GM12878 (cell line): ENCODE measurements at regions not wholly inside any gene's neighbourhood (a gene's known extent, or its start where the extent isn't known, plus 50 kb on each side); places are given as distances from the start of the nearest gene placed in this dataset.

ENCODE experiments used
- ATAC-seq: fragments of 200-7000 bp; cut with Tn5 transposase; 3 replicates; pipeline ENCODE4 v1.9.1; 2020; ENCODE audit warnings: mild to moderate bottlenecking, moderate library complexity
- BruUV-seq: library from RNA; stranded (reverse); fragments of 400-500 nt; replicated peaks from 2 replicates; lab custom pipeline; 2021; lab: Mats Ljungman, UMichigan
- CTCF ChIA-PET: fragments of 300-600 bp; sonication (Branson Sonifier 250); formaldehyde crosslinking; extraction: SDS; loops from one replicate; lab custom pipeline; 2021; ENCODE audit warnings: inconsistent platforms; lab: Yijun Ruan, JAX
- POLR2A ChIA-PET: fragments of 350-600 bp; formaldehyde crosslinking; extraction: SDS; loops from one replicate; lab custom pipeline; 2021; ENCODE audit warnings: inconsistent platforms; lab: Charles Lee
- RAD21 ChIA-PET: fragments of 300-600 bp; sonication (Branson Sonifier 250); formaldehyde crosslinking; loops from one replicate; lab custom pipeline; 2023; ENCODE audit warnings: antibody characterized with exemption; ENCODE audit not compliant: unreplicated experiment; lab: Charles Lee
- SMC1A ChIA-PET: fragments of 300-600 bp; sonication (Branson Sonifier 250); formaldehyde crosslinking; loops from one replicate; lab custom pipeline; 2023; ENCODE audit not compliant: unreplicated experiment, uncharacterized antibody; lab: Charles Lee
- DNase-seq: peaks from one replicate; pipeline ENCODE4 v3.0.0-alpha.2; 2011; ENCODE audit warnings: low read depth, low spot score
- FAIRE-seq: peaks from 3 replicates; lab custom pipeline; 2011; peaks lifted over from hg19 to GRCh38; lab: Jason Lieb, UNC
- H2AFZ ChIP-seq: 2 replicates; pipeline ENCODE4 v1.6.0; 2011; ENCODE audit warnings: low read depth, low read length, control low read depth; ENCODE audit not compliant: control insufficient read depth
- H3K27ac ChIP-seq: 2 replicates; pipeline ENCODE4 v1.5.1; 2011; ENCODE audit warnings: control low read depth; ENCODE audit not compliant: control insufficient read depth, insufficient read depth
- H3K27me3 ChIP-seq, 2 experiments: replicated peaks in 1 of 2; 2 replicates each; pipeline versions ENCODE4 v1.6.0 to v1.6.1; 2011; ENCODE audit warnings: low read length in 1 of 2; ENCODE audit not compliant: control insufficient read depth in 2 of 2, insufficient read depth in 2 of 2
- H3K36me3 ChIP-seq, 2 experiments: 2 replicates each; pipeline ENCODE4 v1.5.1; 2011; ENCODE audit warnings: low read length in 1 of 2; ENCODE audit not compliant: control insufficient read depth in 2 of 2, insufficient read depth in 2 of 2
- H3K4me1 ChIP-seq: 2 replicates; pipeline ENCODE4 v1.6.1; 2011; ENCODE audit warnings: mild to moderate bottlenecking, low read length, moderate library complexity, mixed read lengths; ENCODE audit not compliant: control insufficient read depth, insufficient read depth
- H3K4me2 ChIP-seq: 2 replicates; pipeline ENCODE4 v1.6.0; 2011; ENCODE audit warnings: control low read depth; ENCODE audit not compliant: control insufficient read depth, insufficient read depth
- H3K4me3 ChIP-seq: fragments of 200-600 bp; sonication (generic); 2 replicates; pipeline ENCODE4 v1.5.1; 2016
- H3K79me2 ChIP-seq: 2 replicates; pipeline ENCODE4 v1.6.0; 2011; ENCODE audit warnings: low read length; ENCODE audit not compliant: control insufficient read depth, insufficient read depth
- H3K9ac ChIP-seq: 2 replicates; pipeline ENCODE4 v1.8.0; 2011; ENCODE audit warnings: low read length, control low read depth, mixed read lengths; ENCODE audit not compliant: control insufficient read depth, insufficient read depth
- H3K9me3 ChIP-seq: replicated peaks from 3 replicates; pipeline ENCODE4 v1.5.1; 2011; ENCODE audit warnings: mild to moderate bottlenecking, low read length; ENCODE audit not compliant: control insufficient read depth, insufficient read depth
- H4K20me1 ChIP-seq: 2 replicates; pipeline ENCODE4 v1.6.0; 2011; ENCODE audit not compliant: control insufficient read depth, insufficient read depth
- CREB1 ChIP-seq: IDR thresholded peaks from 2 replicates; pipeline ENCODE4 v1.6.1; 2012; ENCODE audit warnings: low read depth, mild to moderate bottlenecking, inconsistent platforms
- HSF1 ChIP-seq: fragments of 150-350 bp; IDR thresholded peaks from 2 replicates; pipeline ENCODE4 v1.6.1; 2014; ENCODE audit warnings: mild to moderate bottlenecking, low read depth, low read length
- RUNX3 ChIP-seq: IDR thresholded peaks from 2 replicates; pipeline ENCODE4 v1.6.1; 2012; ENCODE audit warnings: low read length, inconsistent platforms
- ZBTB40 ChIP-seq: fragments of 450-650 bp; IDR thresholded peaks from 2 replicates; pipeline ENCODE4 v1.6.1; 2016; ENCODE audit warnings: mild to moderate bottlenecking, moderate library complexity, borderline replicate concordance
- WGBS: methylation state at CpG from one replicate; pipeline ENCODE4 v1.1.6; 2016; ENCODE audit warnings: low lambda C conversion rate; ENCODE audit not compliant: insufficient replicate concordance, insufficient coverage; ENCODE audit errors: missing lambda C conversion rate; 5-methylcytosine and 5-hydroxymethylcytosine counted together
- in situ Hi-C: fragments of 300-500 bp; cut with MboI; formaldehyde crosslinking; loops from 9 replicates; pipeline ENCODE4 v1.14.3; 2018; ENCODE audit warnings: mixed read lengths
- intact Hi-C: fragments of 100-400 bp; cut with micrococcal nuclease; formaldehyde crosslinking; loops from one replicate; pipeline ENCODE4 v1.14.2; 2022; ENCODE audit not compliant: unreplicated experiment

GRCh38 chr6:22078802-22079545 lies 217.9 kb downstream of the PRL start:
- POLR2A ChIA-PET: no interaction called here
- intact Hi-C loops (no loop called here), in situ Hi-C loops (no loop called here)
- no TSS peak for BruUV-seq
- no peak overlapping the region for H3K9ac ChIP-seq
- SMC1A ChIA-PET: interaction anchor here (0.6 to 1.1 kb wide), 3 partner anchors 9 to 35 kb away, joined by 3 to 4 read pairs (median 3); no protein-coding TSS in a partner anchor
- no peaks in the 10 kb centered on the region for H3K27me3 ChIP-seq
- no peaks in the 10 kb centered on the region for H3K36me3 ChIP-seq
- TF ChIP-seq RUNX3 (peak; percentile 55; the same call in 1 of the 2 replicates), CREB1 (no peak), ZBTB40 (peak; percentile 33; the same call in 1 of the 2 replicates), HSF1 (no peak)
- peak overlapping the region; percentile 18; the same call in 1 of the 2 replicates for H3K27ac ChIP-seq
- no peak for FAIRE-seq
- H4K20me1 ChIP-seq: no peaks in the 10 kb centered on the region
- no peaks in the 10 kb centered on the region; the same call in 2 of the 3 replicates for H3K9me3 ChIP-seq
- no peaks in the 10 kb centered on the region for H3K79me2 ChIP-seq
- no peak for DNase-seq
- CTCF ChIA-PET: interaction anchor here (1.7 kb wide), 1 partner anchor 10 kb away, joined by 6 read pairs; no protein-coding TSS in a partner anchor
- no peak overlapping the region for H3K4me3 ChIP-seq
- no peak for ATAC-seq
- peak overlapping the region; percentile 46 for H2AFZ ChIP-seq
- no peaks in the 10 kb centered on the region; the same call in 1 of the 2 replicates for H3K4me1 ChIP-seq
- RAD21 ChIA-PET: no interaction called here
- WGBS: 36% methylated on average over 8 of the region's 8 CpGs
- no peak overlapping the region for H3K4me2 ChIP-seq
